Fibroblast of the aortic adventitia (primary cell): ENCODE measurements at regions not wholly inside any gene's neighbourhood (a gene's known extent, or its start where the extent isn't known, plus 50 kb on each side); places are given as distances from the start of the nearest gene placed in this dataset.
"Not testable (repeated sequence)": the region's sequence is repeated elsewhere in the genome, so short reads cannot be mapped to it uniquely, and the experiment has no call there.

Source experiments
- DNase-seq: peaks from one replicate; pipeline ENCODE4 v3.0.0-alpha.2; 2010; ENCODE audit warnings: low read depth
- H3K4me3 ChIP-seq: 2 replicates; pipeline ENCODE4 v1.5.1; 2011; ENCODE audit warnings: low read depth, mild to moderate bottlenecking, control low read depth, low read length, moderate library complexity
- CTCF ChIP-seq: IDR thresholded peaks from 2 replicates; pipeline ENCODE4 v1.5.1; 2011; ENCODE audit warnings: mild to moderate bottlenecking, low read length, control low read depth, inconsistent platforms; ENCODE audit not compliant: insufficient read depth

- H3K4me3 ChIP-seq, DNase-seq: not testable (repeated sequence)
These were observed 330.1 kb upstream of the AR start for GRCh38 chrX:67213686-67214085.

GRCh38 chrX:67207912-67208311, 335.9 kb upstream of the AR start:
- no peak overlapping the region for H3K4me3 ChIP-seq
- no peak for DNase-seq
- no peak for TF ChIP-seq CTCF

- no peak for DNase-seq
- TF ChIP-seq CTCF, result no peak
These were observed 384.4 kb upstream of the AR start for GRCh38 chrX:67159437-67159836.

GRCh38 chrX:67114635-67115034, 429.2 kb upstream of the AR start:
- H3K4me3 ChIP-seq, result no peak overlapping the region
- no peak for TF ChIP-seq CTCF
- no peak for DNase-seq

More at GRCh38 chrX:67159437-67159836, 384.4 kb upstream of the AR start:
- no peak overlapping the region for H3K4me3 ChIP-seq

GRCh38 chrX:67105758-67106116, 438.1 kb upstream of the AR start:
- no peak overlapping the region for H3K4me3 ChIP-seq
- no peak for DNase-seq
- TF ChIP-seq CTCF, result no peak

- no peak for DNase-seq
- H3K4me3 ChIP-seq, result no peak overlapping the region
- no peak for TF ChIP-seq CTCF
These were observed 438.7 kb upstream of the AR start for GRCh38 chrX:67104982-67105757.

- H3K4me3 ChIP-seq, result no peak overlapping the region
- TF ChIP-seq CTCF, result no peak
- no peak for DNase-seq
These were observed 443.6 kb upstream of the AR start for GRCh38 chrX:67100031-67100884.
